H1 (cell line): ENCODE measurements at regions not wholly inside any gene's neighbourhood (a gene's known extent, or its start where the extent isn't known, plus 50 kb on each side); places are given as distances from the start of the nearest gene placed in this dataset.
A peak's percentile ranks its signal among the peaks of the same experiment; 100 is the strongest.

Experiments
- CTCF ChIA-PET: fragments of 300-600 bp; sonication (Branson Sonifier 250); formaldehyde crosslinking; loops from one replicate; lab custom pipeline; 2021; ENCODE audit not compliant: partially characterized antibody; lab: Charles Lee
- POLR2A ChIA-PET: fragments of 300-600 bp; sonication (Branson Sonifier 250); formaldehyde crosslinking; loops from one replicate; lab custom pipeline; 2021; ENCODE audit warnings: inconsistent platforms; ENCODE audit not compliant: partially characterized antibody; lab: Charles Lee
- DNase-seq, 2 experiments: peaks; one replicate each; pipeline versions ENCODE4 v3.0.0 to v3.0.0-alpha.2; 2010 to 2022; ENCODE audit warnings: low spot score in 2 of 2, low read depth in 1 of 2, mixed read lengths in 1 of 2
- FAIRE-seq: peaks from 2 replicates; lab custom pipeline; 2011; peaks lifted over from hg19 to GRCh38; lab: Jason Lieb, UNC
- H2AFZ ChIP-seq: 2 replicates; pipeline ENCODE4 v1.8.1; 2012; ENCODE audit warnings: low read length, inconsistent platforms
- H2AK5ac ChIP-seq: 2 replicates; pipeline ENCODE4 v1.6.1; 2013; ENCODE audit warnings: low read depth, low read length
- H2BK120ac ChIP-seq: replicated peaks from 2 replicates; pipeline ENCODE3; 2013; ENCODE audit warnings: low read depth, low read length, inconsistent platforms
- H2BK12ac ChIP-seq: 2 replicates; pipeline ENCODE4 v1.6.1; 2013; ENCODE audit warnings: low read depth, low read length
- H2BK15ac ChIP-seq: 2 replicates; pipeline ENCODE4 v1.6.1; 2013; ENCODE audit warnings: low read length
- H2BK20ac ChIP-seq: 2 replicates; pipeline ENCODE4 v1.6.1; 2013; ENCODE audit warnings: low read length
- H2BK5ac ChIP-seq: 2 replicates; pipeline ENCODE4 v1.6.1; 2013; ENCODE audit warnings: low read depth, low read length
- H3K14ac ChIP-seq: 2 replicates; pipeline ENCODE4 v1.6.1; 2013; ENCODE audit warnings: inconsistent platforms; ENCODE audit not compliant: insufficient read length
- H3K18ac ChIP-seq: 2 replicates; pipeline ENCODE4 v1.6.1; 2013; ENCODE audit warnings: low read length; ENCODE audit errors: extremely low read depth
- H3K23ac ChIP-seq: 2 replicates; pipeline ENCODE4 v1.6.1; 2013; ENCODE audit warnings: inconsistent platforms; ENCODE audit not compliant: insufficient read length
- H3K23me2 ChIP-seq: 2 replicates; pipeline ENCODE4 v1.6.1; 2013; ENCODE audit warnings: low read depth, low read length
- H3K27ac ChIP-seq: 2 replicates; pipeline ENCODE4 v1.6.1; 2011; ENCODE audit warnings: low read depth, low read length, inconsistent platforms
- H3K27me3 ChIP-seq, 4 experiments: replicated peaks in 1 of 4; 1 replicate in 1 of 4; 2 replicates in 3 of 4; pipeline versions ENCODE4 v1.6.1 to v1.8.1; 2011 to 2013; ENCODE audit warnings: low read length in 3 of 4, mild to moderate bottlenecking in 3 of 4, inconsistent platforms in 2 of 4, mixed read lengths in 2 of 4, moderate library complexity in 1 of 4; ENCODE audit not compliant: control insufficient read depth in 3 of 4, insufficient read depth in 3 of 4; ENCODE audit errors: extremely low read depth in 1 of 4
- H3K36me3 ChIP-seq, 4 experiments: 2 replicates each; pipeline versions ENCODE4 v1.6.1 to v1.8.1; 2011 to 2013; ENCODE audit warnings: mild to moderate bottlenecking in 4 of 4, low read length in 3 of 4, moderate library complexity in 2 of 4, control low read depth in 1 of 4, inconsistent platforms in 1 of 4; ENCODE audit not compliant: insufficient read depth in 4 of 4, control insufficient read depth in 2 of 4
- H3K4ac ChIP-seq: replicated peaks from 2 replicates; pipeline ENCODE3; 2013; ENCODE audit warnings: low read length, low read depth, mixed read lengths, inconsistent platforms; ENCODE audit not compliant: insufficient read length
- H3K4me1 ChIP-seq, 4 experiments: replicated peaks in 1 of 4; 1 replicate in 1 of 4; 2 replicates in 3 of 4; pipeline versions ENCODE4 v1.6.1 to v1.8.1; 2011 to 2013; ENCODE audit warnings: low read length in 3 of 4, inconsistent platforms in 2 of 4, mixed read lengths in 1 of 4; ENCODE audit not compliant: insufficient read depth in 4 of 4, control insufficient read depth in 3 of 4
- H3K4me2 ChIP-seq, 2 experiments: 2 replicates each; pipeline versions ENCODE4 v1.6.1 to v1.8.1; 2011 to 2013; ENCODE audit warnings: low read depth in 2 of 2, low read length in 2 of 2, control low read depth in 1 of 2, inconsistent platforms in 1 of 2, mild to moderate bottlenecking in 1 of 2; ENCODE audit not compliant: insufficient read depth in 1 of 2
- H3K4me3 ChIP-seq, 4 experiments: fragments of 200-600, 300-600 bp in 1 of 4; sonication (generic), shearing (Covaris generic), sonication (Bioruptor Twin) in 1 of 4; 2 replicates each; pipeline versions ENCODE4 v1.5.1 to v1.8.1; 2011 to 2016; ENCODE audit warnings: low read length in 4 of 4, low read depth in 3 of 4, control low read depth in 2 of 4, inconsistent platforms in 2 of 4, mild to moderate bottlenecking in 2 of 4, mixed read lengths in 1 of 4, moderate library complexity in 1 of 4; ENCODE audit not compliant: insufficient read depth in 2 of 4; ENCODE audit errors: extremely low read depth in 1 of 4
- H3K56ac ChIP-seq: replicated peaks from 2 replicates; pipeline ENCODE3; 2013; ENCODE audit warnings: low read depth, mild to moderate bottlenecking, mixed read lengths, low read length, inconsistent platforms; ENCODE audit not compliant: insufficient read length
- H3K79me1 ChIP-seq: 2 replicates; pipeline ENCODE4 v1.6.1; 2013; ENCODE audit warnings: low read depth, low read length, control low read depth
- H3K79me2 ChIP-seq, 2 experiments: 2 replicates each; pipeline versions ENCODE4 v1.6.1 to v1.8.1; 2012 to 2013; ENCODE audit warnings: low read length in 2 of 2, mild to moderate bottlenecking in 2 of 2, inconsistent platforms in 1 of 2; ENCODE audit not compliant: insufficient read depth in 2 of 2, control insufficient read depth in 1 of 2
- H3K9ac ChIP-seq, 4 experiments: replicated peaks in 1 of 4; 1 replicate in 1 of 4; 2 replicates in 3 of 4; pipeline versions ENCODE4 v1.6.1 to v1.8.1; 2011 to 2013; ENCODE audit warnings: low read depth in 3 of 4, low read length in 3 of 4, control low read depth in 2 of 4, mild to moderate bottlenecking in 2 of 4, moderate library complexity in 2 of 4, inconsistent platforms in 1 of 4; ENCODE audit errors: extremely low read depth in 1 of 4
- H3K9me3 ChIP-seq, 2 experiments: 2 replicates each; pipeline versions ENCODE4 v1.6.1 to v1.8.1; 2012 to 2013; ENCODE audit warnings: mild to moderate bottlenecking in 2 of 2, moderate library complexity in 2 of 2, control low read depth in 1 of 2, inconsistent platforms in 1 of 2, low read depth in 1 of 2, low read length in 1 of 2, mixed read lengths in 1 of 2; ENCODE audit not compliant: insufficient read depth in 2 of 2
- H4K20me1 ChIP-seq, 2 experiments: replicated peaks in 1 of 2; 2 replicates each; pipeline versions ENCODE3 to v1.8.1; 2011 to 2013; ENCODE audit warnings: inconsistent platforms in 2 of 2, low read length in 2 of 2, mild to moderate bottlenecking in 1 of 2; ENCODE audit not compliant: insufficient read depth in 2 of 2, control insufficient read depth in 1 of 2
- H4K5ac ChIP-seq: 2 replicates; pipeline ENCODE4 v1.6.1; 2013; ENCODE audit warnings: low read length, low read depth, mixed read lengths, inconsistent platforms; ENCODE audit not compliant: insufficient read length
- H4K8ac ChIP-seq: 2 replicates; pipeline ENCODE4 v1.8.0; 2013; ENCODE audit warnings: mild to moderate bottlenecking, moderate library complexity, low read length, inconsistent platforms; ENCODE audit not compliant: insufficient read depth; ENCODE audit errors: extremely low read depth
- H4K91ac ChIP-seq: replicated peaks from 2 replicates; pipeline ENCODE3; 2013; ENCODE audit warnings: low read length, mixed read lengths, inconsistent platforms; ENCODE audit not compliant: insufficient read length
- KDM1A ChIP-seq: fragments of 200-600, 300-600 bp; sonication (generic); IDR thresholded peaks from 2 replicates; pipeline ENCODE4 v1.7.1; 2016; ENCODE audit warnings: mild to moderate bottlenecking, low read length, borderline replicate concordance
- WGBS, 2 experiments: shearing (Covaris generic) in 1 of 2; methylation state at CpG; one replicate each; pipeline versions ENCODE4 v1.1.6 to v1.1.7; 2013 to 2015; ENCODE audit warnings: low lambda C conversion rate in 2 of 2, mixed read lengths in 2 of 2, inconsistent platforms in 1 of 2, low coverage in 1 of 2, missing lambda C conversion rate in 1 of 2; ENCODE audit not compliant: insufficient replicate concordance in 2 of 2, insufficient coverage in 1 of 2, insufficient read length in 1 of 2; ENCODE audit errors: extremely low coverage in 1 of 2, missing lambda C conversion rate in 1 of 2; 5-methylcytosine and 5-hydroxymethylcytosine counted together

DNA sequence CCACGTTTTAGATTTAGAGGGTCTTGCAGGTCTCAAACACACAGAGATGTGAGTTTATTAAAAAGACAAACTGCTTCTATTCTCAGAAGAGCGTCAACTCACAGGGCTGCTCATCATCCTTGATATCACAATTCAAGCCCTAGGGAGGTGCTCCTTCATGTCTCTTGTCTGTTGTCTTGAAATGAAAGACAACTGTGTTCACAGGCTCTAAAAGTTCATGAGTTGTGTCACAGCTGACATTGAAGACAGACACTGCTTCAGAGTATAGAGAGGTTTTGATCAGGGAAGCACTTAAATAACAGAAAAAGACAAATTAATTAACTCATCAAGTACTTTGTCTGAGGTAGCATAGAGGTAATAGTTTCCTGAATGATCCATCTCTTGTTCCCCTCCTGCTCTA lies 1917.6 kb upstream of the WWC1 start:
- H2BK120ac ChIP-seq = no peak overlapping the region
- no peaks in the 10 kb centered on the region for H3K23me2 ChIP-seq
- H2BK15ac ChIP-seq = no peak overlapping the region
- H2AFZ ChIP-seq = 0 out of 2 replicates have a peak overlapping the region, but pooled peaks have one; percentile 40
- H3K27me3 ChIP-seq = no peaks in the 10 kb centered on the region
- no peak for TF ChIP-seq KDM1A
- TF ChIP-seq, all 59 proteins: peak for 0
- Histone ChIP-seq H3K27ac (no peak overlapping the region), H4K20me1 (no peaks in the 10 kb centered on the region), H3K9me3 (no peaks in the 10 kb centered on the region), H3K18ac (no peak overlapping the region), H3K79me2 (no peaks in the 10 kb centered on the region), H2AK5ac (no peak overlapping the region), H3K4me3 (no peak overlapping the region), H2BK12ac (no peak overlapping the region), H3K4me1 (peaks cover 0 to 5% (median 2%) of the 10 kb centered on the region in 4 experiments; a peak in 1 of 7 replicates), H3K56ac (no peak overlapping the region), H4K5ac (no peak overlapping the region), H4K91ac (no peak overlapping the region), H3K9ac (no peak overlapping the region), H3K14ac (no peak overlapping the region), H3K79me1 (no peaks in the 10 kb centered on the region), H4K8ac (no peak overlapping the region), H2BK5ac (no peak overlapping the region), H2BK20ac (no peak overlapping the region), H3K36me3 (no peaks in the 10 kb centered on the region), H3K4ac (no peak overlapping the region), H3K4me2 (no peak overlapping the region), H3K23ac (no peak overlapping the region)
- 85% methylated on average over 2 of the region's 2 CpGs; no CpG with 5 or more reads in 1 of the 2 experiments for WGBS, 2 experiments
- ChIA-PET CTCF (no interaction called here), POLR2A (no interaction called here)
- DNase-seq (no peak), FAIRE-seq (no peak)
